ENCODE measurements at regions not wholly inside any gene's neighbourhood (a gene's known extent, or its start where the extent isn't known, plus 50 kb on each side); places are given as distances from the start of the nearest gene placed in this dataset.

GRCh38 chrY:12598783-12599182 lies 102.2 kb upstream of the USP9Y start:
- no peak for ATAC-seq
- Mint-ChIP-seq H3K4me3 (peak overlapping the region; percentile 28), H3K9me3 (no peaks in the 10 kb centered on the region), H3K4me1 (ENCODE audit: low read depth in 2 of 2) (peaks cover 0 to 34% of the 10 kb centered on the region in 2 donors), H3K27ac (no peak overlapping the region), H3K27me3 (no peaks in the 10 kb centered on the region), H3K36me3 (peaks cover 6% of the 10 kb centered on the region)
- DNase-seq (ENCODE audit: low spot score), result no peak

GRCh38 chrY:12605426-12605825 lies 95.6 kb upstream of the USP9Y start:
- Mint-ChIP-seq H3K27me3 (no peaks in the 10 kb centered on the region), H3K9me3 (no peaks in the 10 kb centered on the region), H3K4me3 (no peak overlapping the region), H3K36me3 (no peaks in the 10 kb centered on the region), H3K4me1 (ENCODE audit: low read depth in 2 of 2) (peaks cover 0 to 4% of the 10 kb centered on the region in 2 donors), H3K27ac (no peak overlapping the region)
- DNase-seq (ENCODE audit: low spot score), result no peak
- ATAC-seq, result no peak

GRCh38 chrY:12610861-12611260 lies 90.2 kb upstream of the USP9Y start:
- Mint-ChIP-seq H3K27ac (no peak overlapping the region), H3K9me3 (no peaks in the 10 kb centered on the region), H3K4me1 (ENCODE audit: low read depth in 2 of 2) (no peaks in the 10 kb centered on the region), H3K27me3 (no peaks in the 10 kb centered on the region), H3K36me3 (peaks cover 22% of the 10 kb centered on the region), H3K4me3 (no peak overlapping the region)
- DNase-seq (ENCODE audit: low spot score) (no peak), ATAC-seq (no peak)

- no peak for DNase-seq (ENCODE audit: low spot score)
- no peak overlapping the region for H3K4me3 Mint-ChIP-seq
- ATAC-seq, result no peak
- H3K36me3 Mint-ChIP-seq, result peaks cover 22% of the 10 kb centered on the region
- no peaks in the 10 kb centered on the region for H3K4me1 Mint-ChIP-seq (ENCODE audit: low read depth in 2 of 2)
- no peaks in the 10 kb centered on the region for H3K9me3 Mint-ChIP-seq
- no peaks in the 10 kb centered on the region for H3K27me3 Mint-ChIP-seq
- H3K27ac Mint-ChIP-seq, result no peak overlapping the region
Observed at GRCh38 chrY:12615733-12616446, 85.1 kb upstream of the USP9Y start.

DNA sequence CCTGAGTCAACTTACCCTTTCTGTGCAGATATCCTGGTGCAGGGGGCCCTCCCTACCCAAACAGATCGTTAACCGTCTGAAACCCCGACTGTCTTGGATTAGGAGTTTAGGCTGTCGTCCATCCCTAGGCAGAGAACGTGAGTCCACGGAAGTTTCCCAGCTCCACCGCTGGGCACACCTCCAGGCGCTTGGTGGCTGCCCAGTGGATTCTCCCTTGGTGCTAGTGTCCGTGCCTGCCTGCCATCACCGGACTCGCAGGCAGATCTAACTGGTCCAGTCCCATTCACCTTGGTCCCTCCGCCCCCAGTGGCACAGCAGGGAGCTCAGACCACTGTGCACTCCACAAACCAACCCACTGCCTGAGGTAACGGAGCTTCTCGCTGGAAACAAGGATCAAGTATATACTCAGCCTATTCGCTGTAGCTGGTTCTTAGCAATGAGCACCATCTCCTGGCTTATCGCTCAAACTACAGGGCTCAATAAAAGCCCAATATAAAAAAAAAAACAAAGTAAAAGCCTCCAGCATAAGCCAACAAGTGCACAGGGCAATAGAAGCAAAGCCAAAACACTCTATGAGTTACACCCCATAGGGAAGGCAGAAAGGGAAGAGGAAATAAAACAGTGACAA lies 79.5 kb upstream of the USP9Y start:
- Mint-ChIP-seq H3K4me1 (ENCODE audit: low read depth in 2 of 2) (no peaks in the 10 kb centered on the region), H3K9me3 (no peaks in the 10 kb centered on the region), H3K27ac (no peak overlapping the region), H3K27me3 (no peaks in the 10 kb centered on the region), H3K36me3 (no peaks in the 10 kb centered on the region), H3K4me3 (no peak overlapping the region)
- DNase-seq (ENCODE audit: low spot score), result no peak
- ATAC-seq, result no peak

DNA sequence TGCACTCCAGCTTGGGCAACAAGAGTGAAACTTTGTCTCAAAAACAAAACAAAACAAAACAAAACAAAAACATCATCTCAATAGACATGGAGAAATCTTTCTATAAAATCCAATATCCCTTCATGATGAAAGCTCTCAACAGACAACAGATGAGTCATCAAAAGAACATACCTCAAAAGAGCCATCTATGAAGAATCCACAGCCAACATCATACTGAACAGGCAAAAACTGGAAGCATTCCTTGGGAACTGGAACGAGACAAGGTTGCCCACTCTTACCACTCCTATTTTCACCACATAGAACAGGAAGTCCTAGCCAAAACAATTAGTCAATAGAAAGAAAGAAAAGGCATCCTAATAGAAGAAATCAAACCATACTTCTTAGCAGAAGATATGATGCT lies 77.8 kb upstream of the USP9Y start:
- no peaks in the 10 kb centered on the region for H3K27me3 Mint-ChIP-seq

GRCh38 chrY:12642986-12643385 lies 58.0 kb upstream of the USP9Y start:
- no peaks in the 10 kb centered on the region for H3K36me3 Mint-ChIP-seq
- ATAC-seq (no peak), DNase-seq (ENCODE audit: low spot score) (no peak)
- peaks cover 0 to 2% of the 10 kb centered on the region in 2 donors for H3K27me3 Mint-ChIP-seq
- H3K9me3 Mint-ChIP-seq, result no peaks in the 10 kb centered on the region
- no peaks in the 10 kb centered on the region for H3K4me1 Mint-ChIP-seq (ENCODE audit: low read depth in 2 of 2)
- H3K27ac Mint-ChIP-seq, result no peak overlapping the region
- H3K4me3 Mint-ChIP-seq, result no peak overlapping the region

More for the DNA sequence above, 77.8 kb upstream of the USP9Y start:
- no peaks in the 10 kb centered on the region for H3K9me3 Mint-ChIP-seq
- ATAC-seq, result no peak
- H3K4me3 Mint-ChIP-seq, result no peak overlapping the region
- no peak overlapping the region for H3K27ac Mint-ChIP-seq
- H3K36me3 Mint-ChIP-seq, result peaks cover 5% of the 10 kb centered on the region
- peaks cover 0 to 12% of the 10 kb centered on the region in 2 donors for H3K4me1 Mint-ChIP-seq (ENCODE audit: low read depth in 2 of 2)
- no peak for DNase-seq (ENCODE audit: low spot score)

GRCh38 chrY:12643693-12644348 lies 57.2 kb upstream of the USP9Y start:
- Mint-ChIP-seq H3K4me1 (ENCODE audit: low read depth in 2 of 2) (no peaks in the 10 kb centered on the region), H3K36me3 (no peaks in the 10 kb centered on the region), H3K9me3 (no peaks in the 10 kb centered on the region), H3K27me3 (peaks cover 0 to 9% of the 10 kb centered on the region in 2 donors), H3K4me3 (no peak overlapping the region), H3K27ac (no peak overlapping the region)
- DNase-seq (ENCODE audit: low spot score) (no peak), ATAC-seq (no peak)

DNA sequence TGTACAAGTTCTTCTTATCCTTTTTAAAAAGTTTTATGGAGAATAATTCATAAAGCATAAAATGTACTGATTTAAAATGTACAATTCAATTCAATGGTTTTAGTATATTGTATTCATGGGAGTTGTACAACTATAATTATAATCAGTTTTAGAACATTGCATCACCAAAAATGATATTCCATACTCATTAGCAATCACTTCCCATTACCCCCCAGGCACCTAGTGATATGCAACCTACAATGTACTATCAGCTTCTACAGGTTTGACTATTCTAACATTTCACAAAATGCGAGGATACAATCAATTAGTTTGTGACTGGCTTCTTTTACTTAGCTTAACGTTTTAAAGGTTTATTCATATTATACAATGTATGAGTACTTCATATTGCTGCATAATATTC lies 49.9 kb upstream of the USP9Y start:
- H3K4me1 Mint-ChIP-seq (ENCODE audit: low read depth in 2 of 2), result no peaks in the 10 kb centered on the region
- no peak overlapping the region for H3K27ac Mint-ChIP-seq
- H3K4me3 Mint-ChIP-seq, result no peak overlapping the region
- H3K9me3 Mint-ChIP-seq, result no peaks in the 10 kb centered on the region
- H3K27me3 Mint-ChIP-seq, result peaks cover 0 to 14% of the 10 kb centered on the region in 2 donors
- no peaks in the 10 kb centered on the region for H3K36me3 Mint-ChIP-seq
- no peak for ATAC-seq
- DNase-seq (ENCODE audit: low spot score), result no peak
